ENCODE measurements at regions not wholly inside any gene's neighbourhood (a gene's known extent, or its start where the extent isn't known, plus 50 kb on each side); places are given as distances from the start of the nearest gene placed in this dataset.

- H3K27ac Mint-ChIP-seq = no peak overlapping the region
- H3K27me3 Mint-ChIP-seq (ENCODE audit: low read depth) = peaks cover 11% of the 10 kb centered on the region
- no peak for DNase-seq (ENCODE audit: low spot score in 2 of 2, unreplicated experiment in 2 of 2)
- TF ChIP-seq CTCF (IDR thresholded peaks at IDR 0.05; ENCODE audit: unreplicated experiment) = no peak
- no peaks in the 10 kb centered on the region for H3K4me1 Mint-ChIP-seq
- H3K4me3 Mint-ChIP-seq = no peak overlapping the region
- H3K9me3 Mint-ChIP-seq = peaks cover 18% of the 10 kb centered on the region
- no peaks in the 10 kb centered on the region for H3K36me3 Mint-ChIP-seq
Measured at GRCh38 chr21:17869115-17869514, 50.0 kb upstream of the C21orf91 start.

Data from mesothelial cell of epicardium (in vitro differentiated cells).